GM19467 (cell line): ENCODE measurements at regions not wholly inside any gene's neighbourhood (a gene's known extent, or its start where the extent isn't known, plus 50 kb on each side); places are given as distances from the start of the nearest gene placed in this dataset.

Experiments
- ATAC-seq: cut with Tn5 transposase; IDR thresholded peaks from one replicate; pipeline ENCODE4 v1.9.1; 2021; ENCODE audit warnings: mild to moderate bottlenecking, moderate library complexity; ENCODE audit not compliant: unreplicated experiment

DNA sequence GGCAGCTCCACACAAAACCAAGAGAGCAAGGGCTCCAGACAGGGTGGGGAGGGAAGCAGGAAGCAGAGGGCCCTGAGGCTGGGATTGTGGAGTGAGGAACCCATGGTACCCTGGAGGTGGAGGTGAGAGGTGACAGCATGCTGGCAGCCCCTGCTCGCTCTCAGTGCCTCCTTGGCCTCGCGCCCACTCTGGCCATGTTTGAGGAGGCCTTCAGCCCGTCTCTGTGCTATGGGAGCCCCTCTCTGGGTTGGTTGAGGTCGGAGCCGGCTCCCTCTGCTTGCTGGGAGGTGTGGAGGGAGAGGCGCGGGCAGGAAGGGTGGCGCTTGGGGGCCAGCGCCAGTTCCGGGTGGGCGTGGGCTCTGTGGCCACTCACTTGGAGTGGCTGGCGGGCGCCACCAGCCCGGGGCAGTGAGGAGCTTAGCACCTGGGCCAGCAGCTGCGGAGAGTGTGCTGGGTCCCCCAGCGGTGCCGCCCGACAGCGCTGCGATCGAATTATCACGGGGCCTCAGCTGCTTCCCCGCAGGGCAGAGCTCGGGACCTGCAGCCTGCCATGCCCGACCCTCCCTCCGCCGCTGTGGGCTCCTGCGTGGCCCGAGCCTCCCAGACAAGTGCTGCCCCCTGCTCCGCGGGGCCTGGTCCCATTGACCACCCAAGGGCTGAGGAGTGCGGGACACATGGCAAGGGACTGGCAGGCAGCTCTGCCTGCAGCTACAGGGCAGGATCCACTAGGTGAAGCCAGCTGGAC is 196.0 kb downstream of the DACT1 start:
- no peak for ATAC-seq

DNA sequence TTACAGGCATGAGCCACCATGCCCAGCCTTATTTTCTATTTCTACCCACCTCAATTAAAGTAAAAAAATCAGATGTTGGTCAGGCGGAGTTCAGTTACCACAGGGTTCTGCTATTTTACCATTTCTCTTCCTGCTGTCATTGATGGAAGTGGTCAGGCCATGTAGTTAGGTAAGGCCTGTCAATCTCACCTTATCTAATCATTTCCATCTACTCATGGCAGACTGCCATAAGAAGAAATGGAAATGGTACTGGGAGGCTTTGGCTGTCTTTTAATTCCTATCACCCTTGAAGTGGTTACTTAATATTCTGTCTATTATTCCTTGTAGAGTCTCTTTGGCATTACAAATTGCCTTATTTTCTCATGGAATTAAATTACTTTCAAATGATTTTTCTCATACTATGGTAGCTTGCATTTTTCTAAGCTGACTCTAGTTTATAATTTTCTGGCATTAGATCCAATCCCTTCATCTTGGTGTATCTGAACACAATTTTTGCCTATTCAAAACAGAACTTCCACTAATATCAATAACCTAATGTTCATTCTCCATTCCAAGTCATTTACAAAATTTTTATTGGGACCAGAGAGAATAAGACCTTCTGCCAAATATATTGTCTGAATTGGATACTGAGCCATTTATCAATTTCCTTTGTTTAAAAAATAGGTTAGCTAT is 198.7 kb downstream of the DACT1 start:
- no peak for ATAC-seq

GRCh38 chr14:58839233-58839632 is 201.5 kb downstream of the DACT1 start:
- ATAC-seq = no peak

GRCh38 chr14:58844544-58844943 is 206.8 kb downstream of the DACT1 start:
- no peak for ATAC-seq

DNA sequence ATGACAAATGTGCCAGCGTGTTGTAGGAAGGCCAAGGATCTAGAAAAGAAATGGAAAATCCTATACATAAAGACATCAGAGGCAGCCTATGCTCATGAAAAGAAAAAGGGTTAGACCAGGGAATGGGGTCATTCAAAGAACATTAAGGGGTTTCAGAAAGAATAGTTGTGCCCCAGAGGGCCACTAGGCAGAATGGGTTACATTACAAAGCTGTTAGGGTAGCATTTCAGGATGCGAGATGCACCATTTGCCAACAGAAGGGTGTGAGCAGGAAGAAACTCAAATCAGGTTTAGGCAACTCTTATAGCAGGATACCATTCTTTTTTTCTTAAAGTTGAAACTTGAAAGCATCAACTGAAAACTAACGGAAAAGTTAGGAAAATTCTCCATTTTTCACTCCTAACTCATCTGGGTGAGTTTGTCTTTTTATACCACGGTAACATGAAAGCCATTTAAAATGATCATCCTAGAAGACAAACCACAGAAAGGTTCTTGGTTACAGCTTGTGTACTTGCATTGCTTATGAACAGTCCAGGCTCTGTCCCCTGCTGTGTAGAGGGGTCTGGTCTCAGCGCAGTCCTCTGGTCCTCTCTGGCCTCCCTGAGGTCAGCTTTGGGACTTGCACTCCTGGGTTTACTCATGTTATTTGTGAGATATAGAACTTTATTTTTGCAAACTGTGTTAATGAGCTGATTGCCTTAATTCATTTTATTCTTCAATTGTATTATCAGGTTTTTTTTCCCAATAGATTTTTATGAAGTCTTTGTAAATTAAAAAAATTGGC is 209.1 kb downstream of the DACT1 start:
- no peak for ATAC-seq

DNA sequence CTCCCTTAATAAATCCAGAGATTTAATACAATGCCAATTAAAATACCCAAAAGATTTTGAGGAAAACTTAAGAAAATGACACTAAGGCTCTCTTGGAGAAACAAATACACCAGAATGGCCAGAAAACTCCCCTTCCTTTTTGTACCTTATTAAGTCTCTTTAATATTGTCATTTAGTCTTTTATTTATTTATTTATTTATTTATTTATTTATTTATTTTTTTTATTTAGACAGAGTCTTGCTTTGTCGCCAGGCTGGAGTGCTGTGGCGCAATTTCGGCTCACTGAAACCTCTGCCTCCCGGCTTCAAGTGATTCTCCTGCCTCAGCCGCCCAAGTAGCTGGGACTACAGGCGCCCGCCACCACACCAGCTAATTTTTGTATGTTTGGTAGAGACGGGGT is 210.6 kb downstream of the DACT1 start:
- no peak for ATAC-seq

GRCh38 chr14:58849601-58850000 is 211.8 kb downstream of the DACT1 start:
- ATAC-seq = no peak

DNA sequence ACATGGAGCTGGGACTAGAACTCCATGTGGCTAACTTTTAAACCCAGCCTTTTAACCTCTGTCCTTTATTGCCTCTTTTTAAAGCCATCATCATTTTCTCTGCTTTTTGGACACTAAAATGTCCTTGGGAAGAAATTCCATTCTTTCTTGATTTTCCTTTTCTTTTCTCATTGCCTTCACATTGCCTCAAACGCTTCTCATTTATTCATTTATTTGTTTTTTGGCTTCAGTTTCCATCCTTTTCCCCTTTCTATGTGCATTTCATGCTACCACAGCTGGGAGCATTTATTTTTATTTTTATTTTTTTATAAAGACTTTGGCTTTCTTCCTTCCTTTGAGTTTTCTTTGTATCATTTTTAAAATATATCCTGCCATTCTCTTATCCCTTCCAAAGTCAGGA is 212.2 kb downstream of the DACT1 start:
- no peak for ATAC-seq

- ATAC-seq = no peak
Observed at GRCh38 chr14:58861586-58861985, 223.8 kb downstream of the DACT1 start.

- no peak for ATAC-seq
Observed at GRCh38 chr14:58862416-58863160, 224.8 kb downstream of the DACT1 start.

DNA sequence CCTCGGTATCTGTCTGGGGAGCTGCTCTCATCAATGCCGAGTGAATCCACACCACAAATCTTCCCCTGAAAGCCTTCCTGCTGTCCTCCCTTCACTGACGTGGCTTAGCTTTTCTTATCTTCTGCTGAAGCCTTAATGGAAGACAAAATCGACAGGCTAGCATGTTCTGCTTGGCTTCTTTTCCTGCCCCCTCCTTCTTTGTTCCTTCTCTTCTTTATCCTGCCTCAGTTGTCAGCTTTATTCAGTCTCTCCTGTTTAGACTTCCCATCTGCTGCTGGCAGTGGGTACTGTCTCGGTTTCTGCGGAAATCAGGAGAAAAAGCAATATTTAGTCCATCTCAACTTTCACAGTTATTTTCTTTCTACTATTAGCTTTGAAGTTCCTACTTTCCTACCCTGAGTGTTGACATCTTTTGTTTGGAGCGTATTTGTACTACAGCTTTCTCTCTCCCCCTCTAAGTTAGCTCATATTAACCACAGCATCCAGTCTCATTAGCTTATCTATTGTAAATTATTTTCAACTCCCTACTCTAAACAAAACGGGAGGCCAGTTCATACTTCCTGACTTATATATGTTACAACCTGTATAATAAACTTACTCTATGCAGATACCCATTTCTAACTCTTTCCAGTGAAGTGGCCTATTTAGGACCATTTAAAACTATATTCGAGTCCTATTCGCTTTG is 226.0 kb downstream of the DACT1 start:
- ATAC-seq = no peak

DNA sequence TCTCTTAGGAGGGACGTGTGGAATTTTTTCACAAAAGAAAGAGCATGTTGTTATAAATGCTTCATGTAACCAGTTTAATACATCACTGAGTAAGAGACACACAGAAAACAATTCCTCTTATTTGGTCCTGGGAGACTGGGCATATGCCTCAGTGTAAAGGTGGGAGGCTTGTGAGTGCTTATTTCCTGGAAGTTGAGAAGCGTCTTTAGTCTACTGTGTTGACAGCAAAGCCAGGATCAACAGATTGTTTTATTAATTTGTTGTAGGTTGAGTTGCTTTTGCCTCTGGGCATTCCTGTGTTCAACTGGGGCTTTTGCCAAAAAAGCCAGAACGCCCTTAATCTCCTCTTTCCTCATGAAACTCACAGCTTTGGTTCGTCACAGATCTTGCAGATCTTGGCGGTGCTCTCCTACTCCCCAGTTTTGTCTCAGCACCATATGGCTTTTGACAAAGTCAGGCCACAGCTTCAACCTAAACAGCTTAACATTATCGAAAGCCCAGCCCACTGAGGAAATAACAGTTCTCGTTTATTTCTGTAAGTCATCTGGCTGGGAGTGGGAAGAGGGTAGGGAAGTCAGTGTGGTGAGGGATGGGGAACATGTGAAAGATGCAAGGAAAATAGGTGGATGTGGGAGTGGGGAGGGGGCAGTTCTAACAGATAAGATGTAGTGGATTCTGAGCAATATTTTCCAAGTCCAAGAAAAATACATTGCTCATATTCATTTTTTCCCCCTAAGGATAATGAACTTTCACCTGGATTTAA is 227.2 kb downstream of the DACT1 start:
- ATAC-seq = no peak

DNA sequence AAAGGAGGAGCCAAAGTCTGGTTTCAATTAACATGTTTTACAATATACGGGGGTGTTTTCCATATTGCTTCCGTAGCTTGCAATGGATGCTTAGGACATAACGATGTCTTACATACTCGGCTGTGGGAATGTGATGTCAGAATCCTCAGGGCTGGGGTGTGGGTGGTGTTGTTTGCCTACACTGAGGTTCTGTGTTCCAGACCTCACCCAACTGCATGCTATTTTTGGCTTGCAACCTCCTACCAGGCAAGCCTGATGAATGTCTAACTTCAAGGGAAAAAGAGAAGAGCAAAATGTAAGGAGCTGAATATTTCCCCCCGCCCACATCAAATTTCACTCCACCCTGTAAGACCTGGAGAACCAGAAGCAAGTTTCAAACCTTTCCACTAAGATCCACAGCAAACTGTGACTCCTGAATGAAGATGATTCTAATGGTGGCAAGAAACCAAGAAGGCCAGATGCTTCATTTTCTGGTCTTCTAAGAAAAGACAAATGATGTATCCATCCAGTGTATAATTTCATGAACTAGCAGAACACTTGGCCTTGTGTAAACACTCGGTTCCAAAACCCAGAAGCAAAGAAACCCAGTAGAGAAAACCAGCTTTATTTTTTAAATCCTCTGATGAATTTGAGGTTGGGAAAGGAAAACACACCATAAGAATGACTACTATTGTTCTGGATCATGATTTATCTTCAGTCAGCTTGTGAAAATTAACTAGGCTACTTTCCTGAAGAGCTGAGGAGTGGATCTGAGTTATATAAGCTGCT is 227.9 kb downstream of the DACT1 start:
- ATAC-seq = no peak

DNA sequence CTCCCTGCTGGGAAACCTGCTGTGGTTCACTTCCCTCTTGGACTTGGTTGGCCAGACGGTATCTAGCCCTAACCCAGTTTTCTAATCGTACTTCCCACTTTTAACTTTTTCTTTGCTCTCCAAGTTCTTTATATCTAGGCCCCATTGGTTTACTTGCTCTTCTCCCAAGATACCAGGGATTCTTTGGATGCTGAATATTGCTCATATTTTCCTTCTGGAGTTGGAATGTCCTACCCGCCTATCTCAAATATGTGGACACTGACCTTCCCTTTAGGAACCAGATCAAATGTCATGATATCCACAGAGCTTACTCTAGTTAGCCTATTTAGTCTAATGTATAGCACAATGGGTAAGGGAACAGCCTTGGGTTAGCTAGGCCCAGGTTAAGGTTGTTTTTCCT is 228.6 kb downstream of the DACT1 start:
- no peak for ATAC-seq

DNA sequence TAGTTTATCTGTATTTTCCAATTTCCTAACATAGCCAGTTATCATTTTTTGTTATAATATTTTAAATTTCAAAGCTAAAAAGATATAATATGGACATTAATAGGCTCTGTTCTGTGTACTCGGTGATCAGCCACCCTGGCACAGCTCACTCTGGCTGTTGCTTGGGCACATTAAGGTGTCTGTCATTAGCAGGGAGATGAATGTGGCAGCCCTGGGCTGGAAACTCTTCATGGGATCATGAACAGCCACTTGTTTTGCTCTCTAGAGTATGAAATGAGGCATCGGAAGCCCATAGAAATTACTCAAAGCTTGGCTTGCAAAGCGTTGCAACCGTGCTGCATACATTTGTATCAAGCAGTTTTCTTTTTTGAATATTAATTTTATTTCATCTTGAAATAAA is 233.2 kb downstream of the DACT1 start:
- no peak for ATAC-seq

DNA sequence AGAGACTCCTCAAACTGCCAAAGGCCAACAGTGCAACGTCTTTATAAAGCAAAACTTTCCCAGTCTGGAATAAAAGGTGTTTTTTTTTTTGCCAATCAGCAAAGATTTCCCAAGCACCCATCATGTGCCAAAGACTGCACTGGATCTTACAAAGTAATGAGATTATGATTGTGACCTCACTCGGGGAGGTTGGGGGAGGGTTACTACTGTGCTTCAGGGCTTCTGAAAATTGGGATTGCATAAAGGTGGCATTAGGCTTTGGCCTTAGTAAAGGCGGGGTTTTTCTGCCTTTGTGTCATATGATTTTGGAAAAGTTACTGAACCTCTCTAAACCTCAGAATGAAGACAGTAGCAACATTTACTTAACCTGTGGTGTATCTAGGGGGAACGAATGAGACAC is 233.8 kb downstream of the DACT1 start:
- ATAC-seq = no peak

GRCh38 chr14:58872061-58872460 is 234.3 kb downstream of the DACT1 start:
- ATAC-seq = no peak

DNA sequence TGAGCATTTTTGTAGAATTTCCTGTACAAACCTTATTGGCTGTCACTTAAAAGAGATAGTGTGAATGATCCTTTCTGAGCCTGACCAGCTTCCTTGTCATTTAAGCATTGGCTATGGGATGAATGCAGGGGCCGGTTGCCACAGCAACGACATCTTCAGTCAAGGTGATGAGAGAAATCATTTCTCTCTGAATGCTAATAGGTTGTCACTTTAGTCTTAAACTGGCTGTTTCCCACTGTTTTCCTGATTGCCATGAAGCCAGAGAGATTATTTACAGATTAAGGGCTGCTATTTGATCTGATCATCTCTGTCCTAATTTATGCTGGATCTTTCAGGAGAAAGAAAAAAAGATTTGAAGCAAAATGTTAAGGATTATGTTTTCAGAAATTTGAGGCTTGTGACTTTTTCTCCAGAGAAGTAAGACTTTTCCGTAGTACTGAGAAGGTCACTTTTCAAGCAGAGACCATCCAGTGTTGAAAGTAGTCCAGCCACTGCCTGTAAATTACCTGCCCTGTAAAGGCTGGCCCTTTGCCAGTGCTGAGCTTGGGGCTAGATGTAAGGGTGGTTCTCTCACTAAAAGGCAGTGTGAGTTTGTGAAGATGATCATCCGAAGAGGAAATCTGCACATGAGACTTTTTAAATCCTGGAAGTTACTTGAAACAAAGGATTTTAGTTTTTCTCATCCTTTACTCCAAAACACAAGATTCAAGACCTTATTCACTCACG is 235.6 kb downstream of the DACT1 start:
- ATAC-seq = no peak

DNA sequence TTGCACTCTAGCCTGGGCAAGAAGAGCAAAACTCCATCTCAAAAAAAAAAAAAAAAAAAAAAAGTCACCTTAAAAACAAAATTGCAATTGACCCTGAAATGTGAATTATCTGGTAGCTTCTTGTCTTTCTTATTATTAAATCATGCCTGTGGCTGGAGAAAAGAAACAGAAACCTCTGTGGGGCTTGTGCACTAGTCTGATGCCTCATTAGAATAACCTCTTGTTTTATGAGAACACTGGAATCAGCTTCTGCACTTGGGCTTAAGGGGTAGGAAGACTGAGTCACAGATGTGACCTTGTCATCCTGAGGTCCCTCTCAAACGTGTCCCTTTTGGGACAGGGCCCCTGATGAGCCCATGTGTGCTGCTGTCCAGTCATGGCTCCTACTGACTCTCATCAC is 237.9 kb downstream of the DACT1 start:
- no peak for ATAC-seq
